SK-N-MC (cell line): ENCODE measurements at regions not wholly inside any gene's neighbourhood (a gene's known extent, or its start where the extent isn't known, plus 50 kb on each side); places are given as distances from the start of the nearest gene placed in this dataset.
"Not testable (repeated sequence)": the region's sequence is repeated elsewhere in the genome, so short reads cannot be mapped to it uniquely, and the experiment has no call there.

Experiments
- DNase-seq: peaks from one replicate; pipeline ENCODE4 v3.0.0-alpha.2; 2011; ENCODE audit warnings: low read depth, low spot score
- H3K27ac ChIP-seq: fragments of 200-600 bp; sonication (generic); 2 replicates; pipeline ENCODE4 v1.5.1; 2016; ENCODE audit warnings: mixed run types
- H3K36me3 ChIP-seq: fragments of 200-600 bp; sonication (generic); 2 replicates; pipeline ENCODE4 v1.6.1; 2017; ENCODE audit warnings: antibody characterized with exemption, low read length, mixed read lengths; ENCODE audit not compliant: insufficient read depth
- H3K4me3 ChIP-seq: fragments of 200-600 bp; sonication (generic); 2 replicates; pipeline ENCODE4 v1.5.1; 2016
- H3K9ac ChIP-seq: fragments of 200-600 bp; sonication (generic); 2 replicates; pipeline ENCODE4 v1.8.0; 2017; ENCODE audit warnings: mixed run types, mixed read lengths; ENCODE audit not compliant: insufficient read length
- H3K9me3 ChIP-seq: fragments of 200-600 bp; sonication (generic); 2 replicates; pipeline ENCODE4 v1.6.1; 2017; ENCODE audit warnings: low read depth, mild to moderate bottlenecking, antibody characterized with exemption, low read length, moderate library complexity, mixed read lengths
- EZH2 ChIP-seq: fragments of 200-600 bp; sonication (generic); IDR thresholded peaks from one replicate; pipeline ENCODE4 v1.6.1; 2017; ENCODE audit warnings: antibody characterized with exemption
- FOXP2 ChIP-seq: optimal IDR thresholded peaks from 2 replicates; pipeline ENCODE3; 2011; ENCODE audit warnings: mild to moderate bottlenecking, moderate library complexity; ENCODE audit not compliant: insufficient read depth; ENCODE audit errors: extremely low read length, control extremely low read depth
- POLR2AphosphoS5 ChIP-seq: IDR thresholded peaks from 2 replicates; pipeline ENCODE4 v1.6.1; 2012; ENCODE audit warnings: mild to moderate bottlenecking, low read depth, low read length, borderline replicate concordance

- TF ChIP-seq FOXP2 (no peak), POLR2AphosphoS5 (no peak), EZH2 (no peak)
- H3K36me3 ChIP-seq: no peaks in the 10 kb centered on the region
- no peak overlapping the region for H3K9ac ChIP-seq
- H3K4me3 ChIP-seq: no peak overlapping the region
- H3K9me3 ChIP-seq: no peaks in the 10 kb centered on the region
- H3K27ac ChIP-seq: no peak overlapping the region
- no peak for DNase-seq
Observed at GRCh38 chr10:131838966-131839742, 61.7 kb upstream of the PPP2R2D start.

DNA sequence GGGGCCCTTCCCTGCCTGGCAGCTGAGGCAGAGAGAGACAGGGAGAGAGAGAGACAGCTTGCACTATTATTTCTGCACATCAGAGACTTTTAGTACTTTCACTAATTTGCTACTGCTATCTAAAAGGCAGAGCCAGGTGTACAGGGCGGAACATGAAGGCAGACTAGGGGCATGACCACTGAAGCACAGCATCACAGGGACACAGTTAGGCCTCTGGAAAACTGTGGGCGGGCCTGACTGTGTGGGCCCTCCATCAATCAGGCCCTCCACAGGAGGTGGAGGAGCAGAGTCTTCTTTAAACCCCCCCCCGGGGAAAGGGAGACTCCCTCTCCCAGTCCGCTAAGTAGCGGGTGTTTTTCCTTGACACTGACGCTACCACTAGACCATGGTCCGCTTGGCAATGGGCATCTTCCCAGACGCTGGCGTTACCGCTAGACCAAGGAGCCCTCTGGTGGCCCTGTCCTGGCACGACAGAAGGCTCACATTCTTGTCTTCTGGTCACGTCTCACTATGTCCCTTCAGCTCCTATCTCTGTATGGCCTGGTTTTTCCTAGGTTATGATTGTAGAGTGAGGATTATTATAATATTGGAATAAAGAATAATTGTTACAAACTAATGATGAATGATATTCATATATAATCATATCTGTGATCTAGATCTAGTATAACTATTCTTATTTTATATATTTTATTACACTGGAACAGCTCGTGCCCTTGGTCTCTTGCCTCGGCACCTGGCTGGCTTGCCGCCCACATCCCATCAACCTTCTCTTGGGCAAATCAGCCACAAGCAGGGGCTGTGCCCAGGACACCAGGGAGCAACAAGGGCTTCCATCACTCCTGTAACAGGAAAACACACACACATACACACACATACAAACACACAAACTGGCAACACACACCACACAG is 60.7 kb upstream of the PPP2R2D start:
- not testable (repeated sequence) for H3K9ac ChIP-seq, H3K27ac ChIP-seq, DNase-seq, H3K4me3 ChIP-seq, H3K36me3 ChIP-seq, H3K9me3 ChIP-seq

- no peak for DNase-seq
- Histone ChIP-seq H3K27ac (no peak overlapping the region), H3K9ac (no peak overlapping the region), H3K36me3 (no peaks in the 10 kb centered on the region), H3K4me3 (no peak overlapping the region), H3K9me3 (no peaks in the 10 kb centered on the region)
- TF ChIP-seq EZH2: no peak
- TF ChIP-seq POLR2AphosphoS5: no peak
- TF ChIP-seq FOXP2: no peak
Observed at GRCh38 chr10:131840788-131841118, 60.1 kb upstream of the PPP2R2D start.

- no peak for DNase-seq
- Histone ChIP-seq H3K27ac (no peak overlapping the region), H3K9ac (no peak overlapping the region), H3K9me3 (no peaks in the 10 kb centered on the region), H3K36me3 (no peaks in the 10 kb centered on the region), H3K4me3 (no peak overlapping the region)
- TF ChIP-seq EZH2 (no peak), POLR2AphosphoS5 (no peak), FOXP2 (no peak)
Observed at GRCh38 chr10:131841131-131841660, 59.6 kb upstream of the PPP2R2D start.

- no peaks in the 10 kb centered on the region for H3K36me3 ChIP-seq
- no peaks in the 10 kb centered on the region for H3K9me3 ChIP-seq
- no peak overlapping the region for H3K4me3 ChIP-seq
- no peak overlapping the region for H3K27ac ChIP-seq
- DNase-seq: no peak
- TF ChIP-seq POLR2AphosphoS5 (no peak), EZH2 (no peak), FOXP2 (no peak)
- H3K9ac ChIP-seq: no peak overlapping the region
Observed at GRCh38 chr10:131841661-131842139, 59.1 kb upstream of the PPP2R2D start.

- DNase-seq: no peak
- no peaks in the 10 kb centered on the region for H3K9me3 ChIP-seq
Observed at GRCh38 chr10:131842351-131843088, 58.3 kb upstream of the PPP2R2D start.

GRCh38 chr10:131843089-131843595 is 57.7 kb upstream of the PPP2R2D start:
- no peak for TF ChIP-seq EZH2
- no peak for TF ChIP-seq POLR2AphosphoS5
- TF ChIP-seq FOXP2: no peak
- H3K4me3 ChIP-seq: no peak overlapping the region

More at GRCh38 chr10:131842351-131843088, 58.3 kb upstream of the PPP2R2D start:
- H3K4me3 ChIP-seq: no peak overlapping the region
- H3K36me3 ChIP-seq: no peaks in the 10 kb centered on the region
- no peak overlapping the region for H3K27ac ChIP-seq
- no peak for TF ChIP-seq EZH2
- TF ChIP-seq POLR2AphosphoS5: no peak
- no peak for TF ChIP-seq FOXP2
- no peak overlapping the region for H3K9ac ChIP-seq

GRCh38 chr10:131843881-131844284 is 56.9 kb upstream of the PPP2R2D start:
- DNase-seq: no peak
- Histone ChIP-seq H3K36me3 (no peaks in the 10 kb centered on the region), H3K9ac (no peak overlapping the region), H3K9me3 (no peaks in the 10 kb centered on the region), H3K27ac (no peak overlapping the region), H3K4me3 (no peak overlapping the region)
- TF ChIP-seq EZH2: no peak
- no peak for TF ChIP-seq POLR2AphosphoS5
- TF ChIP-seq FOXP2: no peak

More at GRCh38 chr10:131843089-131843595, 57.7 kb upstream of the PPP2R2D start:
- no peak overlapping the region for H3K27ac ChIP-seq
- H3K9me3 ChIP-seq: no peaks in the 10 kb centered on the region
- no peaks in the 10 kb centered on the region for H3K36me3 ChIP-seq
- no peak overlapping the region for H3K9ac ChIP-seq
- DNase-seq: no peak
